Fibroblast of skin of right biceps (primary cell): ENCODE measurements at regions not wholly inside any gene's neighbourhood (a gene's known extent, or its start where the extent isn't known, plus 50 kb on each side); places are given as distances from the start of the nearest gene placed in this dataset.
"Not testable (repeated sequence)": the region's sequence is repeated elsewhere in the genome, so short reads cannot be mapped to it uniquely, and the experiment has no call there.

Experiments
- DNase-seq: peaks from one replicate; pipeline ENCODE4 v3.0.0-alpha.2; 2013

GRCh38 chr10:28996947-28997551 lies 291.8 kb upstream of the LYZL1 start:
- DNase-seq, result no peak

DNA sequence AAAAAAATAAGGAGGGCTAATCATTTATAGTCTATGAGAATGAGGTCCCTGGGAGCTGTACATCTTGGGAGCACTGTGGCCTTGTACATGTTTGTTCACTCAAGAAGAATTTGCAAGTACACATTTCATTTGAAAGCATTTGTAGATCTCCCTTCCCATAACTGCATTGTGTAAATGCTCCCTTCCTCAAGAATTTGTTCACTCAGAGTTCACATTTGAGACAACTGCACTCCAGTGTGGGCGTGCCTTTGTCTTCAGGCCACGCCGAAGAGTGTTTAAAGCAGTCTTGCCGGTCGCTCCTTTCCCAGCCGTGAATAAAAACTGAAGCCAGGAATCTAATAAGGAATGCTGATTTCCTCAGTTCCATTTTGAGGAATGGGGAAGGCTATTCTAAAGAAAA lies 291.1 kb upstream of the LYZL1 start:
- DNase-seq, result peak; percentile 14

GRCh38 chr10:29001801-29002200 lies 287.1 kb upstream of the LYZL1 start:
- DNase-seq, result no peak

GRCh38 chr10:29003014-29003413 lies 285.9 kb upstream of the LYZL1 start:
- not testable (repeated sequence) for DNase-seq

- DNase-seq, result no peak
Measured at GRCh38 chr10:29005988-29006387, 282.9 kb upstream of the LYZL1 start.

- no peak for DNase-seq
Measured at GRCh38 chr10:29007370-29007747, 281.5 kb upstream of the LYZL1 start.

- peak; percentile 71 for DNase-seq
Measured at GRCh38 chr10:29007748-29008610, 280.9 kb upstream of the LYZL1 start.

DNA sequence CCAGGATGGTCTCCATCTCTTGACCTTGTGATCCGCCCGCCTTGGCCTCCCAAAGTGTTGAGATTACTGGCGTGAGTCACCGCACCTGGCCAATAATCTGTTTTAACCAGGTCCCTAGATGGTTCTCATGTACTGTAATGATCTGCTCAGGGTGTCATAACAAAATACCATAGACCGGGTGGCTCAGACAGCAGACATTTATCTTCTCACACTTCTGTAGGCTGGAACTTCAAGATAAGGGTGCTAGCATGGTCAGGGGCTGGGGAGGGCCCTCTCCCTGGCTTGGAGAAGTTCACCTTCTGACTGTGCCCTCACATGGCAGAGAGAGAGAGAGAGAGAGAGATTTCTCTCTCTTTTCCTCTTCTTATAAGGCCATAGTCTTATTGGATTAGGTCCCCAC lies 279.4 kb upstream of the LYZL1 start:
- DNase-seq, result no peak

- peak; percentile 49 for DNase-seq
Measured at GRCh38 chr10:29011516-29011915, 277.4 kb upstream of the LYZL1 start.

GRCh38 chr10:29012926-29013554 lies 275.8 kb upstream of the LYZL1 start:
- no peak for DNase-seq

DNA sequence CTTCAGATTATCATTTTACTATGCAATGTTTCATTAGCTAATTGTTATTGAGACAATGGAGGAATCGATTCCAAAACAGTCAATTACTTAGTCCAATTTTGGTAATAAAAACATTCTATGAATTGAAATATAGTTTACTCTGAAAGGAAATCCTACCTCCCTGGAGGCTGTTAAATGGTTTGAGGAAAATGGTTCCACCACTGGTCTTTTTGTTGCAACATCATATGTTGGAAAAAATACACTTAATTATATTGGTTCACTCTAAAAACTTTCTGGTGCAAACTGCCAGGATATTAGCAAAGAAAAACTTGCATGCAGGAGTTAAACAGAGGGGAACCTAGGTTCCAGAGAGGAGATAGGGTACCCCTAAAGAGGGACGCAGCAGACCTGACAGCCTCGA lies 267.3 kb upstream of the LYZL1 start:
- DNase-seq, result no peak

GRCh38 chr10:29022513-29022912 lies 266.4 kb upstream of the LYZL1 start:
- no peak for DNase-seq

DNA sequence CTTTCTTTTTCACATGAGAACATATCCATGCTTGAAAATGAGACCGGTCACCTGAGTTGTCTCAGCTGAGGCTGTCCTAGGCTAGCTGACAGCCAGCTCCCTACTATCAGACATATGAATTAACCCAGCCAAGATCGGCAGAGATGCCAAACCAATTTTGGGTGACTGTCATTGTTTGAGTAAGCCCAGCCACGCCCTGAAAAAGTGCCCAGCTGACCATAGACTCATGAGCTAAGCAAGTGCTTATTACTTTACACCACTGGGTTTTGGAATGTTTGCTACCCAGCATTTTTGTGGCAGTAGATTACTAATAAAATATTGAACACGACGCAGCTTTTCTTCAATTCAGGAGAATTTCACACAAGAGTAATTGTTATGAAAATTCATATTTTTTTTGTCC lies 265.2 kb upstream of the LYZL1 start:
- no peak for DNase-seq

DNA sequence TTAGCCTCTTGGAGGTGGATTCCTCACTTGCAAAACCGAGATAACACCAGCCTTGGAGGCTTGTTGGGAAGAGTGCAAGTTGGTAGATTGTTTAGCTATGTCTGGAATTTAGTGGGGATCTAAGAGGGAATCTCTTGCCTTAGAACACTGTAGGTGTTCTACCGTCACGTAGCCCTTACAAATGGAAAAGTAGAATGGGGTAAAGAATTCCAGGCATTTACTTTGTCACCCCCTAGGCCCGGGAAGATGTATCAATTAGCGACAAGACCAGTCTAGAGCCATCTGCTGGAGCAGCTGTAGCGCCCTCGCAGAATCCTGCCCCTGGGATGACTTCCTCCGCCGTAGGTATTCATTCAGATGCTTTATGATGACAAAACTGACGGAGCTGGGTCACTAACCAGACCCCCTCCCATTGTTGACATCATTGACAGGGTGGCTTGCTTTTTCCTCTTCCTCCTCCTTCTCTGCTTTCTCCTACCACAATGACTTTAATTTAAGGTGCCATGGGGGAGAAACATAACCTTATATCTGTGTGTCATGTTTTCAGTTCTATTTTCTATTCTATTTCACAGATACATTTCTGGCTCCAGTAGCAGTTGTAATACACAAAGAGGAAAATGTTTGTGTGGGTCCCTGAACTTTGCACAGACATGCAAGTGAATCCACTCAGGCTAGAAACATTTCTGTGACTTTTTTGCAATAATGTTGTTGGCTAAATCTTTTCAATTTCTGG lies 262.6 kb upstream of the LYZL1 start:
- DNase-seq, result no peak

GRCh38 chr10:29026802-29027580 lies 261.9 kb upstream of the LYZL1 start:
- no peak for DNase-seq

DNA sequence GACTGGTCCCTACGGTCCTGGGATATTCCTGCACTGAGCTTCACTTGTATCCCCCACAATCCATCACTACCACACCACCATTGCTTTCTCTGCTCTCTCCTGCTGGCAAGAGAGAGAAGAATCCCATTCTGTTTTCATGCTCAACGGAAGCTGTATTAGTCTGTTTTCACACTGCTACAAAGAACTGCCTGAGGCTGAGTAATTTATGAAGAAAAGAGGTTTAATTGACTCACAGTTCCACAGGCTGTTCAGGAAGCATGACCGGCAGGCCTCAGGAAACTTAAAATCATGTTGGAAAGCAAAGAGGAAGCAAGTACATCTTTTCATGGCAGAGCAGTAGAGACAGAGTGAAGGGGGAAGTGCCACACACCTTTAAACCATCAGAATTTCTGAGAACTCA lies 260.4 kb upstream of the LYZL1 start:
- DNase-seq, result no peak

GRCh38 chr10:29030900-29031299 lies 258.0 kb upstream of the LYZL1 start:
- DNase-seq, result no peak

GRCh38 chr10:29032169-29032568 lies 256.7 kb upstream of the LYZL1 start:
- no peak for DNase-seq

GRCh38 chr10:29033311-29033940 lies 255.4 kb upstream of the LYZL1 start:
- no peak for DNase-seq

DNA sequence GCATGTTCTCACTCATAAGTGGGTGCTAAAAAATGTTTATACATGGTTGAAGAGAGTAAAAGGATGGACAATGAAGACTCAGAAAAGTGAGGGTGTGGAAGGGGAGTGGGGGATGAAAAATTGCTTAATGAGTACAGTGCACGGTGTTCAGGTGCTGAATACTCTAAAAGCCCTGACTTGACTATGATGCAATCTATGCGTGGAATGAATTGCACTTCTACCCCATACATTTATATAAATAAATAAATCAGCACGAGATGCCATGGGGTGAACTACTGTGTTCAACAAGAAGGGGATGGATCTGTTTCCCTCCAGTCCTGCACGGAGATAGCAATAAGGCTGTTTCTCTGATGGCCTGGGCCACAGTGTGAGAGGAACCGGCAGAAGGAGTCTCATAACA lies 254.3 kb upstream of the LYZL1 start:
- no peak for DNase-seq

- DNase-seq, result no peak
Measured at GRCh38 chr10:29035721-29036120, 253.1 kb upstream of the LYZL1 start.
